Left ventricle myocardium inferior (tissue), 1 donor: ENCODE measurements at regions not wholly inside any gene's neighbourhood (a gene's known extent, or its start where the extent isn't known, plus 50 kb on each side); places are given as distances from the start of the nearest gene placed in this dataset.

Experiments used
- DNase-seq: peaks from one replicate; pipeline ENCODE4 v3.0.0-alpha.2; 2020
- H3K27ac ChIP-seq: fragments of 200-600 bp; replicated peaks from 2 replicates; pipeline ENCODE4 v1.8.0; 2021
- H3K27me3 ChIP-seq: fragments of 200-600 bp; 2 replicates; pipeline ENCODE4 v1.8.0; 2021; ENCODE audit warnings: low read depth
- H3K36me3 ChIP-seq: fragments of 200-600 bp; 2 replicates; pipeline ENCODE4 v1.8.0; 2021
- H3K4me1 ChIP-seq: fragments of 200-600 bp; 2 replicates; pipeline ENCODE4 v1.8.0; 2021
- H3K4me3 ChIP-seq: fragments of 200-600 bp; 2 replicates; pipeline ENCODE4 v1.8.0; 2021; ENCODE audit warnings: mild to moderate bottlenecking, moderate library complexity
- H3K9me3 ChIP-seq: fragments of 200-600 bp; replicated peaks from 2 replicates; pipeline ENCODE4 v1.8.0; 2021
- intact Hi-C: fragments of 100-400 bp; cut with micrococcal nuclease; formaldehyde crosslinking; loops from one replicate; pipeline ENCODE4 v1.11.0; 2022
- TF ChIP-seq, protein P1 (sequence below): fragments of 200-600 bp; IDR thresholded peaks from 2 replicates; pipeline ENCODE4 v1.8.0; 2021; ENCODE audit warnings: antibody characterized with exemption, mild to moderate bottlenecking, borderline replicate concordance
- donor health status: DM: no; HTN: yes; CAD: no; lungs with severe emphysema.

GRCh38 chr3:180329847-180330246 is 272.1 kb upstream of the TTC14 start:
- Histone ChIP-seq H3K4me3 (no peak overlapping the region), H3K9me3 (peaks cover 17% of the 10 kb centered on the region), H3K4me1 (no peaks in the 10 kb centered on the region), H3K27me3 (no peaks in the 10 kb centered on the region), H3K27ac (no peak overlapping the region), H3K36me3 (no peaks in the 10 kb centered on the region)
- intact Hi-C loops, result no loop called here
- TF ChIP-seq, protein P1, sequence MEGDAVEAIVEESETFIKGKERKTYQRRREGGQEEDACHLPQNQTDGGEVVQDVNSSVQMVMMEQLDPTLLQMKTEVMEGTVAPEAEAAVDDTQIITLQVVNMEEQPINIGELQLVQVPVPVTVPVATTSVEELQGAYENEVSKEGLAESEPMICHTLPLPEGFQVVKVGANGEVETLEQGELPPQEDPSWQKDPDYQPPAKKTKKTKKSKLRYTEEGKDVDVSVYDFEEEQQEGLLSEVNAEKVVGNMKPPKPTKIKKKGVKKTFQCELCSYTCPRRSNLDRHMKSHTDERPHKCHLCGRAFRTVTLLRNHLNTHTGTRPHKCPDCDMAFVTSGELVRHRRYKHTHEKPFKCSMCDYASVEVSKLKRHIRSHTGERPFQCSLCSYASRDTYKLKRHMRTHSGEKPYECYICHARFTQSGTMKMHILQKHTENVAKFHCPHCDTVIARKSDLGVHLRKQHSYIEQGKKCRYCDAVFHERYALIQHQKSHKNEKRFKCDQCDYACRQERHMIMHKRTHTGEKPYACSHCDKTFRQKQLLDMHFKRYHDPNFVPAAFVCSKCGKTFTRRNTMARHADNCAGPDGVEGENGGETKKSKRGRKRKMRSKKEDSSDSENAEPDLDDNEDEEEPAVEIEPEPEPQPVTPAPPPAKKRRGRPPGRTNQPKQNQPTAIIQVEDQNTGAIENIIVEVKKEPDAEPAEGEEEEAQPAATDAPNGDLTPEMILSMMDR, result no peak
- DNase-seq, result no peak

DNA sequence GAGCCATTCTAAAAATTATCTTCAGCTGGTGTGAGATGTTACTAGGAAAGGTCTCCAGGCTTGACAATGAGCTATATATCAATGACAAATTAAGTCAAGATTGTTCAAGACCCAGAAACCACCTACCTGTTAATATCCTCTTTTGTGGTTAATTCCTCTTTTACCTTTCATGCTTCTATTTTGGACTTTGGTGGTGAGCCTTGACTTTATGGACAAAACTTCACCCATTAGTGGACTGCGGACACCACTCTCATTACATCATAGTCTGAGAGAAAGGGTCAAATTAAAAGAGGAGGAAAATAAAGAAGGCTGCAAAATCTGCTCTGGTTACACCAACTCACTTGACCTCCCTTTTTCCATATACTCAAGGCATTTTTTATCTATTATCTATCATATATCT is 271.5 kb upstream of the TTC14 start:
- Histone ChIP-seq H3K27me3 (no peaks in the 10 kb centered on the region), H3K9me3 (peaks cover 17% of the 10 kb centered on the region), H3K27ac (no peak overlapping the region), H3K4me3 (no peak overlapping the region), H3K36me3 (no peaks in the 10 kb centered on the region), H3K4me1 (no peaks in the 10 kb centered on the region)
- TF ChIP-seq, protein P1, result no peak
- intact Hi-C loops, result no loop called here
- DNase-seq, result no peak

- Histone ChIP-seq H3K27ac (no peak overlapping the region), H3K27me3 (no peaks in the 10 kb centered on the region), H3K4me1 (no peaks in the 10 kb centered on the region), H3K4me3 (no peak overlapping the region), H3K36me3 (no peaks in the 10 kb centered on the region), H3K9me3 (peaks cover 17% of the 10 kb centered on the region)
- intact Hi-C loops, result no loop called here
- no peak for DNase-seq
- TF ChIP-seq, protein P1, result no peak
Observed at GRCh38 chr3:180332608-180333007, 269.4 kb upstream of the TTC14 start.

GRCh38 chr3:180335050-180335449 is 266.9 kb upstream of the TTC14 start:
- intact Hi-C loops, result no loop called here
- no peaks in the 10 kb centered on the region for H3K27me3 ChIP-seq
- H3K9me3 ChIP-seq, result peaks cover 17% of the 10 kb centered on the region
- no peak for DNase-seq
- no peak overlapping the region for H3K27ac ChIP-seq
- no peak overlapping the region for H3K4me3 ChIP-seq
- TF ChIP-seq, protein P1, result no peak
- H3K4me1 ChIP-seq, result no peaks in the 10 kb centered on the region
- H3K36me3 ChIP-seq, result no peaks in the 10 kb centered on the region

DNA sequence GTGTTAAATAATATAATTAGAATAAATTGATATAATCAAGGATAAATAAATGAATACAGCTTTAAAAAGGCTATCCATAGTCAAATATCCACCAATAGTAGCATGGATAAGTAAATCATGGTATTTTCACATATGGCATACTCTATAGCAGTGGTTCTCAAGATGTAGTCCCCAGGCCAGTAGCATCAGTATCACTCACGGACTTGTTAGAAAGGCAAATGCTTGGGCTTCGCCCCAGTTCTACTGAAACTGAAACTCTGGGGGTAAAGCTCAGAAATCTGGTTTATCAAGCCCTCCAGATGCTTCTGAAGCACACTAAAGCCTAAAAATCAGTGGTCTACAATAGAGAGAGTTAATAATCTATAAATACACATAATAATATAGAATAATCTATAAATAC is 261.6 kb upstream of the TTC14 start:
- intact Hi-C loops, result no loop called here

More for the DNA sequence above, 261.6 kb upstream of the TTC14 start:
- TF ChIP-seq, protein P1, result no peak
- Histone ChIP-seq H3K9me3 (no peaks in the 10 kb centered on the region), H3K4me3 (no peak overlapping the region), H3K27ac (no peak overlapping the region), H3K36me3 (no peaks in the 10 kb centered on the region), H3K27me3 (no peaks in the 10 kb centered on the region), H3K4me1 (no peaks in the 10 kb centered on the region)
- no peak for DNase-seq
